B cell (primary cell): ENCODE measurements at regions not wholly inside any gene's neighbourhood (a gene's known extent, or its start where the extent isn't known, plus 50 kb on each side); places are given as distances from the start of the nearest gene placed in this dataset.

Experiments
- ATAC-seq: fragments of 200-7000 bp; cut with Tn5 transposase; one replicate; pipeline ENCODE4 v1.10.0; 2021; ENCODE audit warnings: low read depth, mild to moderate bottlenecking, moderate number of reproducible peaks, moderate library complexity
- CTCF ChIA-PET: fragments of 350-600 bp; sonication (Branson Sonifier 250); formaldehyde crosslinking; loops from one replicate; lab custom pipeline; 2021; ENCODE audit warnings: antibody characterized with exemption, inconsistent platforms; lab: Charles Lee
- POLR2A ChIA-PET: fragments of 350-600 bp; sonication (Branson Sonifier 250); formaldehyde crosslinking; loops from one replicate; lab custom pipeline; 2021; ENCODE audit warnings: antibody characterized with exemption; lab: Charles Lee
- DNase-seq: peaks from one replicate; pipeline ENCODE4 v3.0.0; 2013
- H2AFZ ChIP-seq: 2 replicates; pipeline ENCODE4 v1.6.1; 2012; ENCODE audit warnings: mild to moderate bottlenecking, low read depth, low read length; ENCODE audit not compliant: insufficient read depth, poor library complexity, severe bottlenecking
- H3K27ac ChIP-seq, 2 donors: 1 replicate in 1 of 2; 2 replicates in 1 of 2; pipeline ENCODE4 v1.5.1; 2012 to 2013; ENCODE audit warnings: low read length in 2 of 2, mild to moderate bottlenecking in 2 of 2, moderate library complexity in 1 of 2
- H3K27me3 ChIP-seq, 4 experiments: fragments of 200-600 bp in 1 of 4; sonication (generic) in 1 of 4; replicated peaks in 1 of 4; 1 replicate in 2 of 4; 2 replicates in 2 of 4; pipeline versions ENCODE4 v1.6.1 to v1.7.0; 2013 to 2016; ENCODE audit warnings: low read length in 3 of 4, mild to moderate bottlenecking in 2 of 4, mixed read lengths in 1 of 4, moderate library complexity in 1 of 4; ENCODE audit not compliant: insufficient read depth in 4 of 4, control insufficient read depth in 3 of 4; ENCODE audit errors: control extremely low read depth in 1 of 4
- H3K36me3 ChIP-seq, 2 experiments: replicated peaks in 1 of 2; 1 replicate in 1 of 2; 2 replicates in 1 of 2; pipeline versions ENCODE4 v1.6.1 to v1.7.1; 2013; ENCODE audit warnings: low read length in 1 of 2; ENCODE audit not compliant: insufficient read depth in 2 of 2, control insufficient read depth in 1 of 2; ENCODE audit errors: control extremely low read depth in 1 of 2, extremely low read depth in 1 of 2
- H3K4me1 ChIP-seq, 2 donors: fragments of 200-600 bp in 1 of 2; sonication (generic) in 1 of 2; 1 replicate in 1 of 2; 2 replicates in 1 of 2; pipeline versions ENCODE4 v1.5.1 to v1.6.1; 2013 to 2017; ENCODE audit warnings: low read length in 2 of 2; ENCODE audit not compliant: control insufficient read depth in 2 of 2, insufficient read depth in 2 of 2
- H3K4me2 ChIP-seq: replicated peaks from 2 replicates; pipeline ENCODE3; 2012; ENCODE audit warnings: mild to moderate bottlenecking, low read depth, low read length; ENCODE audit not compliant: poor library complexity, severe bottlenecking
- H3K4me3 ChIP-seq, 5 experiments: fragments of 200-600 bp in 1 of 5; sonication (generic) in 1 of 5; 1 replicate in 3 of 5; 2 replicates in 2 of 5; pipeline versions ENCODE4 v1.5.1 to v1.7.0; 2011 to 2016; ENCODE audit warnings: low read length in 4 of 5, mild to moderate bottlenecking in 4 of 5, low read depth in 2 of 5, control low read depth in 1 of 5, moderate library complexity in 1 of 5; ENCODE audit not compliant: insufficient read depth in 1 of 5; ENCODE audit errors: control extremely low read depth in 1 of 5, extremely low read depth in 1 of 5
- H3K79me2 ChIP-seq: fragments of 200-600 bp; sonication (generic); one replicate; pipeline ENCODE4 v1.6.0; 2016; ENCODE audit warnings: low read length; ENCODE audit not compliant: control insufficient read depth, insufficient read depth
- H3K9ac ChIP-seq: fragments of 200-600 bp; sonication (generic); 2 replicates; pipeline ENCODE4 v1.6.1; 2017; ENCODE audit warnings: mild to moderate bottlenecking, low read length, moderate library complexity
- H3K9me3 ChIP-seq, 3 donors: one replicate each; pipeline versions ENCODE4 v1.6.1 to v1.7.1; 2013; ENCODE audit warnings: low read length in 2 of 3; ENCODE audit not compliant: control insufficient read depth in 2 of 3, insufficient read depth in 1 of 3; ENCODE audit errors: control extremely low read depth in 1 of 3
- H4K20me1 ChIP-seq: 2 replicates; pipeline ENCODE4 v1.6.0; 2012; ENCODE audit warnings: mild to moderate bottlenecking, low read length; ENCODE audit not compliant: insufficient read depth, control insufficient read depth, poor library complexity, severe bottlenecking
- H3K27ac Mint-ChIP-seq: one replicate; pipeline ENCODE4 v1.8.0; 2021; ENCODE audit warnings: mixed read lengths
- H3K27me3 Mint-ChIP-seq: one replicate; pipeline ENCODE4 v1.8.0; 2021; ENCODE audit warnings: mixed read lengths
- H3K4me1 Mint-ChIP-seq: one replicate; pipeline ENCODE4 v1.8.0; 2021; ENCODE audit warnings: mixed read lengths
- H3K4me3 Mint-ChIP-seq: one replicate; pipeline ENCODE4 v1.8.0; 2021; ENCODE audit warnings: mixed read lengths
- H3K9me3 Mint-ChIP-seq: one replicate; pipeline ENCODE4 v1.8.0; 2022; ENCODE audit warnings: mixed read lengths; ENCODE audit not compliant: insufficient read depth
- CTCF ChIP-seq: fragments of 200-600 bp; IDR thresholded peaks from one replicate; pipeline ENCODE4 v1.8.0; 2022; ENCODE audit warnings: antibody characterized with exemption, mild to moderate bottlenecking
- EZH2 ChIP-seq: IDR thresholded peaks from 2 replicates; pipeline ENCODE4 v1.6.1; 2012; ENCODE audit warnings: borderline replicate concordance, low read depth, mild to moderate bottlenecking, moderate library complexity, low read length; ENCODE audit not compliant: insufficient read depth, poor library complexity, severe bottlenecking
- WGBS: methylation state at CpG from one replicate; pipeline ENCODE4 v1.1.5; 2013; ENCODE audit warnings: missing lambda C conversion rate; ENCODE audit not compliant: insufficient coverage; 5-methylcytosine and 5-hydroxymethylcytosine counted together
- intact Hi-C: fragments of 100-400 bp; cut with micrococcal nuclease; formaldehyde crosslinking; loops from one replicate; pipeline ENCODE4 v1.10.0; 2022

GRCh38 chr13:107332188-107332587 lies 764.3 kb upstream of the ARGLU1 start:
- 91% methylated on average over 2 of the region's 4 CpGs for WGBS
- H3K27me3 ChIP-seq = no peaks in the 10 kb centered on the region
- intact Hi-C loops = no loop called here
- no peaks in the 10 kb centered on the region for H3K79me2 ChIP-seq
- Mint-ChIP-seq H3K27ac (no peak overlapping the region), H3K27me3 (no peaks in the 10 kb centered on the region), H3K9me3 (no peaks in the 10 kb centered on the region), H3K4me3 (no peak overlapping the region), H3K4me1 (no peaks in the 10 kb centered on the region)
- H3K4me1 ChIP-seq = no peaks in the 10 kb centered on the region
- no peaks in the 10 kb centered on the region for H3K36me3 ChIP-seq
- H3K27ac ChIP-seq = no peak overlapping the region
- no peak overlapping the region for H3K4me2 ChIP-seq
- peaks cover 0 to 9% (median 0%) of the 10 kb centered on the region in 3 donors for H3K9me3 ChIP-seq
- ATAC-seq (no peak), DNase-seq (no peak)
- no peak overlapping the region for H2AFZ ChIP-seq
- no peak for TF ChIP-seq EZH2
- TF ChIP-seq CTCF = no peak
- no peaks in the 10 kb centered on the region for H4K20me1 ChIP-seq
- no peak overlapping the region for H3K9ac ChIP-seq
- ChIA-PET POLR2A (no interaction called here), CTCF (no interaction called here)
- H3K4me3 ChIP-seq = no peak overlapping the region

- ATAC-seq (no peak), DNase-seq (no peak)
- no CpG with 5 or more reads among the region's 5 CpGs for whole genome bisulfite sequencing
- no peaks in the 10 kb centered on the region for H3K27me3 ChIP-seq
- no peaks in the 10 kb centered on the region for H3K36me3 ChIP-seq
- intact Hi-C loops = no loop called here
- H3K4me3 ChIP-seq = no peak overlapping the region
- ChIA-PET CTCF (no interaction called here), POLR2A (no interaction called here)
- no peak overlapping the region for H3K27ac ChIP-seq
- H2AFZ ChIP-seq = no peak overlapping the region
- H3K79me2 ChIP-seq = no peaks in the 10 kb centered on the region
- no peaks in the 10 kb centered on the region for H3K9me3 Mint-ChIP-seq
- H3K4me2 ChIP-seq = no peak overlapping the region
- no peaks in the 10 kb centered on the region for H3K4me1 ChIP-seq
- no peaks in the 10 kb centered on the region for H3K4me1 Mint-ChIP-seq
- no peak overlapping the region for H3K9ac ChIP-seq
- H3K9me3 ChIP-seq = peaks cover 0 to 9% (median 0%) of the 10 kb centered on the region in 3 donors
- H3K4me3 Mint-ChIP-seq = no peak overlapping the region
- H4K20me1 ChIP-seq = no peaks in the 10 kb centered on the region
- TF ChIP-seq CTCF (no peak), EZH2 (no peak)
- H3K27me3 Mint-ChIP-seq = no peaks in the 10 kb centered on the region
- H3K27ac Mint-ChIP-seq = no peak overlapping the region
These were observed 763.4 kb upstream of the ARGLU1 start for GRCh38 chr13:107331359-107331758.
